Peyer's patch (tissue), 4 donors: ENCODE measurements at regions not wholly inside any gene's neighbourhood (a gene's known extent, or its start where the extent isn't known, plus 50 kb on each side); places are given as distances from the start of the nearest gene placed in this dataset.

ENCODE experiments used
- DNase-seq, 3 donors: peaks; one replicate each; pipeline ENCODE4 v3.0.0-alpha.2; 2017 to 2019
- H3K27ac ChIP-seq, 4 donors: fragments of 200-600 bp; sonication (generic); one replicate each; pipeline ENCODE4 v1.5.1; 2016 to 2019
- H3K27me3 ChIP-seq, 2 donors: fragments of 200-600 bp; sonication (generic); one replicate each; pipeline ENCODE4 v1.5.1; 2019
- H3K36me3 ChIP-seq, 3 donors: fragments of 200-600 bp; sonication (generic); one replicate each; pipeline ENCODE4 v1.5.1; 2016 to 2019
- H3K4me1 ChIP-seq, 4 donors: fragments of 200-600 bp; sonication (generic); one replicate each; pipeline ENCODE4 v1.5.1; 2016 to 2019
- H3K4me3 ChIP-seq, 4 donors: fragments of 200-600 bp; sonication (generic); 1 replicate in 3 of 4; 2 replicates in 1 of 4; pipeline ENCODE4 v1.5.1; 2016 to 2019; ENCODE audit warnings: mild to moderate bottlenecking in 1 of 4
- H3K9me3 ChIP-seq, 4 donors: fragments of 200-600 bp; sonication (generic); one replicate each; pipeline ENCODE4 v1.5.1; 2016 to 2019; ENCODE audit warnings: mild to moderate bottlenecking in 1 of 4
- POLR2A ChIP-seq, 2 donors: fragments of 450-650 bp; IDR thresholded peaks; one replicate each; pipeline ENCODE4 v1.5.1; 2017; ENCODE audit warnings: antibody characterized with exemption in 2 of 2, mild to moderate bottlenecking in 2 of 2, moderate library complexity in 2 of 2
- TF ChIP-seq, protein P1 (sequence below), 6 experiments: fragments of 450-650 bp in 4 of 6; fragments of 200-600 bp in 2 of 6; sonication (generic) in 1 of 6; IDR thresholded peaks; one replicate each; pipeline ENCODE4 v1.5.1; 2017 to 2019; ENCODE audit warnings: antibody characterized with exemption in 6 of 6, mild to moderate bottlenecking in 3 of 6, moderate library complexity in 1 of 6

DNA sequence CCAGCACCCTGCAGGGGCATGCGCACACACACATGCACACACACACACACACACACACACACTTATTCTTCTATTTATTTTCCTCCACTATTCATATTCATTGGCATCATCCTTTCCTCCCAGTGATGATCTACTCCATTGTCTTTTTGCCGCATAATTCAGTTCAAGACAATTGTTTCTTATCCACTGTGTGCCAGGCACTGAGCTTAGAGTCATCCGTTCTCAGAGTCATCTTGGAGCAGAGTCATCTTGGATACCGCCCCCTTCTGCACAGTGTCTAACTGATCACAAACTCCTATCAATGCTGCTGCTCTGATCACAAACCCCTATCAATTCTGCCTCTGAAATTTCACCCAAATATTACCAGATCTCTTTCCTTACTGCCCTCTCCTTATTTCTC lies 102.8 kb upstream of the PROX1 start:
- no peak overlapping the region for H3K27ac ChIP-seq
- no peaks in the 10 kb centered on the region for H3K36me3 ChIP-seq
- DNase-seq, result no peak
- H3K4me1 ChIP-seq, result no peaks in the 10 kb centered on the region
- H3K4me3 ChIP-seq, result no peak overlapping the region
- no peak for TF ChIP-seq POLR2A (IDR thresholded peaks at IDR 0.05)
- TF ChIP-seq, protein P1, sequence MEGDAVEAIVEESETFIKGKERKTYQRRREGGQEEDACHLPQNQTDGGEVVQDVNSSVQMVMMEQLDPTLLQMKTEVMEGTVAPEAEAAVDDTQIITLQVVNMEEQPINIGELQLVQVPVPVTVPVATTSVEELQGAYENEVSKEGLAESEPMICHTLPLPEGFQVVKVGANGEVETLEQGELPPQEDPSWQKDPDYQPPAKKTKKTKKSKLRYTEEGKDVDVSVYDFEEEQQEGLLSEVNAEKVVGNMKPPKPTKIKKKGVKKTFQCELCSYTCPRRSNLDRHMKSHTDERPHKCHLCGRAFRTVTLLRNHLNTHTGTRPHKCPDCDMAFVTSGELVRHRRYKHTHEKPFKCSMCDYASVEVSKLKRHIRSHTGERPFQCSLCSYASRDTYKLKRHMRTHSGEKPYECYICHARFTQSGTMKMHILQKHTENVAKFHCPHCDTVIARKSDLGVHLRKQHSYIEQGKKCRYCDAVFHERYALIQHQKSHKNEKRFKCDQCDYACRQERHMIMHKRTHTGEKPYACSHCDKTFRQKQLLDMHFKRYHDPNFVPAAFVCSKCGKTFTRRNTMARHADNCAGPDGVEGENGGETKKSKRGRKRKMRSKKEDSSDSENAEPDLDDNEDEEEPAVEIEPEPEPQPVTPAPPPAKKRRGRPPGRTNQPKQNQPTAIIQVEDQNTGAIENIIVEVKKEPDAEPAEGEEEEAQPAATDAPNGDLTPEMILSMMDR (IDR thresholded peaks at IDR 0.05), result no peak
- no peaks in the 10 kb centered on the region for H3K9me3 ChIP-seq
- no peaks in the 10 kb centered on the region for H3K27me3 ChIP-seq

DNA sequence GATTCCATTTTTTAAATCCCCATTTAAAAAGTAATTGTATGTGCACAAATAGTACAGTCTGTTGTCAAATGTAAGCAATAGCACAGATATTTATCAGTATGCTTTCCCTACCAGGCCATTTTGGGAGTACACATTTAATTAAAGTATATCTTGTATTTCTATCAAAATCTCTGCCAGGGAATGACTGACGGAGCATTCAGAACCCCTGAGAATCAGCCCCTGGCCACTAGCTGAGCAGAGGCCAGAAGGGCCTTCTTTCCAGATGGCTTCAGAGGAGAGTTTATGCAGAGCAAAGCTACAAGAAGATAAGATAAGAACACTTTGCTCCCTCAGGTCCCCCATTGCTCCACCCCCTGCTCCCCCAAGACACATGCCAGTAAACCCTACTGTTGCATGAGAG lies 99.9 kb upstream of the PROX1 start:
- DNase-seq, result no peak
- Histone ChIP-seq H3K27ac (no peak overlapping the region), H3K36me3 (no peaks in the 10 kb centered on the region), H3K4me3 (no peak overlapping the region), H3K27me3 (no peaks in the 10 kb centered on the region), H3K9me3 (no peaks in the 10 kb centered on the region), H3K4me1 (no peaks in the 10 kb centered on the region)
- TF ChIP-seq, protein P1 (IDR thresholded peaks at IDR 0.05), result no peak
- TF ChIP-seq POLR2A (IDR thresholded peaks at IDR 0.05), result no peak

DNA sequence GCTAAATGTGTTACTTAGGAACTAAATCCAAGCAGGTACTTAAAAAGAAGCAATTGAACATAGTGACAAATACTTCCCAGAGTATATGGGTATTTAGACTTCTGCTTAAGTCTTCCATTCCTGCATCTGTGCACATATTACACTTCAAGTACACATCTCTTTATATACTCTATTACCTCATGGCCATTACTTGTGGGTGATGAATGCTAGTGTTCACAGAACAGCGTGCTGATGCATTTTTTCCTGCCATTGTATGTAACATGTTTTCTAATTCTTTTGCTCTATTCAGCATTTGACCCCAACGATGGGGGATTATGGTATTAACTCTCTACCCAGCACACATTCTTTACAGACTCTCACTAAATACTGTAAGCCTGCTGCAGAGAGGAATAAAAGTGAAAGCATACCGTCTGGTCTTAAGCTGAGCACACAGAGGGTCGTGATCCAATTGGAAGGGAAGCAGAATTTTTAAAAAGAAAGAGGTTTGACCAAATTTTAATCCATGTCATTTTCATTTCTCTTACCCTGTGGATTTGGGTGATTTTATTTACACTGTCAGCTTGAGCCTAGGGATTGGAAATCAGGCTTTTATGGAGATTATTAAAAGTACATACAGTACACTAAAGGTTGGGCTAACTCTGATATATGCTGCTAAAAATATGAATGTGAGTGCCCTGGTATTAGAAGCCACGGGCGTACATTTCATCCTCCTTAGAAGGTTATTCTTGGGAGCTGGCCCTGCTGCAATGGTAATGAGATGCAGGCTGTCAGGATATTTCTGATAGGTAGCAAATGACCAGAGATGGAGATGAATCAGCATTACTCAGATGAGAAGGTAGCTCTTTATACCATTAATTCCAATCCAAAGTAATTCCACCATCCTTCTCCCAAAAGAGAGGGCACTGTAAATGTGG lies 95.5 kb upstream of the PROX1 start:
- Histone ChIP-seq H3K4me1 (no peaks in the 10 kb centered on the region), H3K9me3 (no peaks in the 10 kb centered on the region), H3K27me3 (no peaks in the 10 kb centered on the region), H3K36me3 (no peaks in the 10 kb centered on the region), H3K27ac (no peak overlapping the region), H3K4me3 (no peak overlapping the region)
- no peak for DNase-seq
- TF ChIP-seq, protein P1 (IDR thresholded peaks at IDR 0.05), result no peak
- no peak for TF ChIP-seq POLR2A (IDR thresholded peaks at IDR 0.05)

DNA sequence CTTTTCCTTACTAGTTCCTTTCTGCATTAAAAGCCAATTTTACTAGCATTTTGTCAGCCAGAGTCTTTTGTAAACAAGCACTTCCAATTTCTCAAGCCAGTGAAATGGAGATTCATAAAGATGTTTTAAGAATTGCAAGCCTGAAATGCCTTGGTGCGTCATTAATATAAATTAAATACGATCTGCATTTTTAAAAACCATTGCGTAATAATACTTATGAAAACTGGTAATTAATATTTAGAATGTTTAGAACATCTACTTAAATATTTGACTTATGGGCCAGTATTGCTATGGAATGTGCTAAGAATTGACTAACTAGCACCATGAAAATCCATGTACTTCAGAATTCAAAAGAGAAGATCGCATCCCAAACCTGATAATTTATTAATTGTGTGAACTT lies 89.1 kb upstream of the PROX1 start:
- H3K27me3 ChIP-seq, result no peaks in the 10 kb centered on the region
- no peak overlapping the region for H3K27ac ChIP-seq
- H3K4me1 ChIP-seq, result no peaks in the 10 kb centered on the region
- H3K4me3 ChIP-seq, result no peak overlapping the region
- no peaks in the 10 kb centered on the region for H3K9me3 ChIP-seq
- H3K36me3 ChIP-seq, result no peaks in the 10 kb centered on the region
- TF ChIP-seq POLR2A (IDR thresholded peaks at IDR 0.05), result no peak
- TF ChIP-seq, protein P1 (IDR thresholded peaks at IDR 0.05), result no peak
- no peak for DNase-seq

DNA sequence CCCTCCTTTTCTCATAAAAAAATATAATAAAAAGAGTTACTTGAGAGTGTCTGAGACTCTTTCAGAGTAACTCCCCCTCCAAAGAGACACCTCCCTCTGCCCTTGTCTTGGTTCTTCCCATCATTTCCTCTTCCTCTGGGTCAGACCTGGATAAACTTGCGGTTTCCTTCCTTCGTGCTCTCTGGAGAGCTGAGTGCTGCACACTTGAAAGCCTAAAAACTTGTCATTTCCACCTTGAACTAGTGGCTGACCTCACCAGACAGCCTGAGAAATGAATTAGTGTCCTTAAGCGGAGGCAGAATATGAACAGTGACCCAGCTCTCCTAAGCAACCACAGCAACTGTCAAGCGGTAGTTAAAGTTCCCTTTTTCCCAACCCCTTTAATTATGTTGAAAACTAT lies 88.4 kb upstream of the PROX1 start:
- Histone ChIP-seq H3K4me3 (no peak overlapping the region), H3K27ac (no peak overlapping the region), H3K9me3 (no peaks in the 10 kb centered on the region), H3K27me3 (no peaks in the 10 kb centered on the region), H3K36me3 (no peaks in the 10 kb centered on the region), H3K4me1 (no peaks in the 10 kb centered on the region)
- TF ChIP-seq, protein P1 (IDR thresholded peaks at IDR 0.05), result no peak
- TF ChIP-seq POLR2A (IDR thresholded peaks at IDR 0.05), result no peak
- DNase-seq, result no peak
